ENCODE measurements at regions not wholly inside any gene's neighbourhood (a gene's known extent, or its start where the extent isn't known, plus 50 kb on each side); places are given as distances from the start of the nearest gene placed in this dataset.
"Not testable (repeated sequence)": the region's sequence is repeated elsewhere in the genome, so short reads cannot be mapped to it uniquely, and the experiment has no call there.

- not testable (repeated sequence) for TF ChIP-seq CTCF (conservative IDR thresholded peaks at IDR 0.05 in 1 of 2, IDR thresholded peaks at IDR 0.05 in 1 of 2; ENCODE audit: low read depth in 1 of 2, low read length in 2 of 2); EZH2 (IDR thresholded peaks at IDR 0.05; ENCODE audit: low read length, missing control alignments)
Observed at GRCh38 chr15:69573278-69573677, 120.7 kb downstream of the RPLP1 start.
